GM23338 (cell line): ENCODE measurements at regions not wholly inside any gene's neighbourhood (a gene's known extent, or its start where the extent isn't known, plus 50 kb on each side); places are given as distances from the start of the nearest gene placed in this dataset.

ENCODE experiments used
- CREB1 ChIP-seq: fragments of 250-450 bp; sonication (Bioruptor Pico); IDR thresholded peaks from 2 replicates; pipeline ENCODE4 v1.5.0; 2020; ENCODE audit warnings: low read depth, mild to moderate bottlenecking, moderate library complexity
- CTCF ChIP-seq, 2 experiments: fragments of 200-600 bp in 1 of 2; sonication (generic) in 1 of 2; conservative IDR thresholded peaks; 2 replicates each; pipeline versions ENCODE4 v1.5.1 to v1.6.1; 2016 to 2017; ENCODE audit warnings: antibody characterized with exemption in 2 of 2, low read depth in 2 of 2, mild to moderate bottlenecking in 2 of 2, moderate library complexity in 1 of 2
- ETS1 ChIP-seq: IDR thresholded peaks from 2 replicates; pipeline ENCODE4 v1.6.1; 2016; ENCODE audit warnings: antibody characterized with exemption
- EZH2 ChIP-seq: fragments of 200-600 bp; sonication (generic); IDR thresholded peaks from one replicate; pipeline ENCODE4 v1.8.0; 2017; ENCODE audit warnings: antibody characterized with exemption, mild to moderate bottlenecking, low read depth; ENCODE audit not compliant: unreplicated experiment
- EZH2phosphoT487 ChIP-seq: fragments of 200-600 bp; sonication (generic); IDR thresholded peaks from one replicate; pipeline ENCODE4 v1.8.1; 2018; ENCODE audit warnings: antibody characterized with exemption; ENCODE audit not compliant: unreplicated experiment
- JUNB ChIP-seq: IDR thresholded peaks from one replicate; pipeline ENCODE4 v1.6.1; 2016; ENCODE audit warnings: antibody characterized with exemption; ENCODE audit not compliant: unreplicated experiment
- NANOG ChIP-seq: IDR thresholded peaks from 2 replicates; pipeline ENCODE4 v1.6.1; 2016; ENCODE audit warnings: antibody characterized with exemption, borderline replicate concordance
- POLR2AphosphoS5 ChIP-seq: IDR thresholded peaks from 2 replicates; pipeline ENCODE4 v1.6.1; 2016; ENCODE audit warnings: antibody characterized with exemption, low read depth
- REST ChIP-seq: IDR thresholded peaks from one replicate; pipeline ENCODE4 v1.6.1; 2018; ENCODE audit warnings: antibody characterized with exemption; ENCODE audit not compliant: unreplicated experiment
- STAT1 ChIP-seq: IDR thresholded peaks from one replicate; pipeline ENCODE4 v1.6.1; 2016; ENCODE audit warnings: antibody characterized with exemption; ENCODE audit not compliant: unreplicated experiment
- ZNF114 ChIP-seq: fragments of 250-450 bp; sonication (Bioruptor Pico); IDR thresholded peaks from 2 replicates; pipeline ENCODE4 v1.5.0; 2020; ENCODE audit warnings: mild to moderate bottlenecking, moderate library complexity
- ZNF331 ChIP-seq: fragments of 250-450 bp; sonication (Bioruptor Pico); IDR thresholded peaks from 2 replicates; pipeline ENCODE4 v1.5.0; 2020; ENCODE audit warnings: low read depth, mild to moderate bottlenecking, moderate library complexity

GRCh38 chr2:198375083-198375410 is 570.7 kb downstream of the PLCL1 start:
- TF ChIP-seq POLR2AphosphoS5 (no peak), ZNF114 (CRISPR knock-in tag) (no peak), EZH2phosphoT487 (no peak), ZNF331 (CRISPR knock-in tag) (no peak), CTCF (conservative IDR thresholded peaks at IDR 0.05; ENCODE audit: low read depth in 2 of 2) (no peak), NANOG (no peak), CREB1 (CRISPR knock-in tag) (no peak), REST (no peak), EZH2 (no peak), JUNB (no peak), STAT1 (no peak), ETS1 (no peak)
